ENCODE measurements at regions not wholly inside any gene's neighbourhood (a gene's known extent, or its start where the extent isn't known, plus 50 kb on each side); places are given as distances from the start of the nearest gene placed in this dataset.

- no peak overlapping the region for H3K4me3 ChIP-seq (ENCODE audit: low read depth, low read length)
- in situ Hi-C loops (cut with HindIII; ENCODE audit: low sequenced_read_pairs), result no loop called here
- TF ChIP-seq CTCF (IDR thresholded peaks at IDR 0.05; ENCODE audit: low read depth, low read length, missing control alignments), result no peak
- no peak for DNase-seq (ENCODE audit: low read depth)
Measured at GRCh38 chr6:30418448-30418847, 70.9 kb upstream of the HLA-E start.

GRCh38 chr6:30424549-30424948, 64.8 kb upstream of the HLA-E start:
- DNase-seq (ENCODE audit: low read depth), result no peak
- no peak overlapping the region for H3K4me3 ChIP-seq (ENCODE audit: low read depth, low read length)
- no peak for TF ChIP-seq CTCF (IDR thresholded peaks at IDR 0.05; ENCODE audit: low read depth, low read length, missing control alignments)
- in situ Hi-C loops (cut with HindIII; ENCODE audit: low sequenced_read_pairs), result no loop called here
